GM19455 (cell line): ENCODE measurements at regions not wholly inside any gene's neighbourhood (a gene's known extent, or its start where the extent isn't known, plus 50 kb on each side); places are given as distances from the start of the nearest gene placed in this dataset.

Experiments
- ATAC-seq: cut with Tn5 transposase; IDR thresholded peaks from one replicate; pipeline ENCODE4 v1.9.1; 2021; ENCODE audit not compliant: unreplicated experiment

DNA sequence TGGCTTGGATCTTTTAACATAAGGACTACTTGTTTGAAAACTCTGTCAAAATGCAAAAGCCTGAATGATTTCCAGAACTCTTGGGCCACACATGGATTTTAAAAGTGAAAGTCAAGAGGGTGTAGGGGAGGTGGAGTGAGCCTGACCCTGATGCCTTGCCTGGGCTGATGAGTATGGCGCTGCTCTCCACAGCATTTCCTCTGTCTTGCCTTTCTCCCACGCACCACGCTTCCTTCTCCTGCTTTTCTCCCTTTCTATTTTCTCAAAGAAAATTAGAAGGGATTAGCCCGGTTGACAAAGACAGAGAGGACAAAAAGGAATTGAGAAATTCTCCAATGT, 207.0 kb upstream of the CCDC68 start:
- ATAC-seq = no peak

DNA sequence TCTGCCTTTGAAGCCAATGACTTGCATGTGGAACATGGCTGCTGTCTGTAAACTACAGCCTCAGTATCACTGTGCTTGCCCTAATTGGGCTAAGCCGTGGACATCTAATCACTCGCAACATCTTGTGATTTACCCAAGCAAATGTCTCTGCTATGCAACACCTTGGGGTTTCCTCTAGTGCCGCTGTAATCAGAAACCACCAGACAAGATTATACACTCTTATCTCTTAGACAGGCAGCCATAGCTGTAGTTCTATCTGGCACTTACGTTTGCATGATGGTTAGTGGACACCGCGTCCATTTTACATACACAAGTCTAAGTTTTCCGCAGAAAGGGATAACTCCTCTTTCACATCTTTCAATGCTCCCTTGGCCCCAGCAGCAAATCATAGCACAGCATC, 204.3 kb upstream of the CCDC68 start:
- no peak for ATAC-seq

DNA sequence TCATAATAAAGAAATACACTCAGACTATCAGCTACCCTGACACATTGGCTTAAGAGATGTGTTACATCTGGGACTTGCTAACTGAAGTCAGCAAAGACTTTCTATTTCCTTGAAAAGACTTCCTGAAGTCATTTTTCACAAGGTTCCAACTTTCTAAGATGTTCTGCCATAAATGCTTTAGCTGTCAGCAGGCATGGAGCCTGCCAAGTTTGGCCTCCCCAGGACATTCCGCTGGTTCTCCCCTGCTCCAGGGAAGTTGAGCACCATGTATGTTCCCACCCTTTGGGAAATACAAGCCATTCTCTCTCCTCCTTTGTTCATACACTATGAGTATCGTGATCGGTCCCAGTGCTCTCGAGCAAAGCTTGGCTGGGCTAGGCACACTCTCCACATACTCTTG, 202.7 kb upstream of the CCDC68 start:
- ATAC-seq = no peak

DNA sequence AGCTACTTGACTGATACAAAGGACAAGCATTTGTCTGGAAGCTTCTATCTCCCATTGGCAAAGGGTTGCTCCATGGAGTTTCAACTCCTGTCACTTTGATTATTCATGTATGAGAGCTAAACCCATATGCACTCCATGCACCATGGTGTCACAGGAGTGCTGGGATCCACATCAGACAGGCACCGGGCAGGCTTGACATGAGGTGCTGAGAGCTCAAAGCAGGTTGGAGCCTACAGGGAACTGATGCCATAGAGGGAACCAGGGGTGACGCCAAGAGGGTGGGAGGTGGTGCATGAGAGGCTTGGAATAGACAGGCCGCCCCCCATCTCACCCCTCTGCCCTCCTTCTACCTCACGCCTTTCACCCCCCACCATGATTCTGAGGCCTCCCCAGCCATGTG, 199.8 kb upstream of the CCDC68 start:
- ATAC-seq = no peak

DNA sequence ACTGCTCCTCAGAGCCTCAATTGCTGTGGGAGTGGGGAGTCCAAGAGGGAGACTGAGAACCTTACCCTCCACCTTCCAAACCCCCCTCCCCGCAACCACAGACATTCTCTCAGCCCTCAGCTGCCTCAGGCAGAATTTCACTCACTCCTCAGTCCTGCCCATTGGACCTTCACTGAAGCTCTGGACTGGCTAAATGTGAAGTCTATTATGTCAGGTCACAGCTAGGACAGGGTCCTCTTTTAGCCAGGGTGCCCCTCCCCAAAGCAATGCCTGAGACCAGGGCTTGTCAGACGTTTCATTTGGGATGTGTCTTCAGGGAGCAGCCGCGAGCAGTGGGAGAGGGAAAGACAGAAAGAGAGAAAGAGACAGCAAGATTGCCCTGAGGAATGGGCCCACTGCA, 199.3 kb upstream of the CCDC68 start:
- no peak for ATAC-seq

DNA sequence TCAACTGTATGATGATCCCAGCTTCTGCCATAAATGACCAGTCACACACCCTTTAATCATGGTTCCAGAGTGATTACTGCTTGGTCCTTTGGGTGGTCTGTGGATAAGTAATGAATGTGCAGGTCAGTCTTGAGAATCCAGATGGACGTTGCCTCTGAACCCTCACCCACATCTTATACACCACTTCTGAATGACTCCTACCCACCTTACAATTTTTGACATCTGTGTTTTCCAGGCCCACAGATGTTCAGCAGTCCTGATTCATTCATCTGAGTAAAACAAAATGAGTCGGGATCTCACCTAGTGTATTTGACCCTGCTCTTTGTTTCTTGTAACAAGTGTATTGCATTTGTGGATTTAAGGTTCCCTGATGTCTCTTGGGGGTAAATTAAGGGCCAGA, 194.1 kb upstream of the CCDC68 start:
- ATAC-seq = no peak

DNA sequence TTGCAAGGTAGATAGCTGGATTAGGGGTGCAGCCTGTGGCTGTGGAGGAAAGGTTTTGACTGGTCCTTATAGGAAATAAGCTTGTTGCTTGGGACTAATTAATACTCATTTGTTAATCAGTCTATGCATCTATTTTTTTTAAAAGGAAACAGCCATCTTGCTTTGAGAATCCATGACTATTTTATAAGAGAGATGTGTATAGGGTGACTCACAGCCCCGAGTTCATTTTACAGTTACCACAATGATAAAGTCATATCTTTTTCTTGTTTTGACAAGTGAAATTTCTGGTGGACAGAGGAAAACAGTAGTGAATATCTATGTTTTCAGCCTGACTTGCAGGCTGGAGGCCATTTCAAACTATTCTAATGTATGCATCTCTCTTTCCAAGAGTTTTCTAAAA, 193.5 kb upstream of the CCDC68 start:
- no peak for ATAC-seq

DNA sequence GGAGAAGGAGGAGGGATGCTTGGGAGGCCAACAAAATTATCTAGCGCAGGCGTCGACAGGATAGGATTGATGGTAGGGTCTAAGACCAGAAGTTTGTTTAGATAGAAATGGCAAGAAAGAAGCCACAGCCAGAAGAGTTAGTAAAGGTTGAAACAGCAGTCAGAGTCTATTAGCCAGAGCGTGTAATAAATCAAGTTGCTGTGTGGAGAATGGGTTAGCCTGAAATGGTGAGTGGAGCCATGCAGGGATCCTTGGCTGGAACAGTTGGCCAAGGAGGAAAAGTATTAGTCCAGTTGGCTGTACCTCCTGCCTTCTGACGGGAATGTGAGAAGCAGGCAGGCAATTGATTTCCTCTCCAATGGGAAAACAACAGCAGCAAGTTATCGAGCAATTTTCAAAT, 190.7 kb upstream of the CCDC68 start:
- no peak for ATAC-seq

DNA sequence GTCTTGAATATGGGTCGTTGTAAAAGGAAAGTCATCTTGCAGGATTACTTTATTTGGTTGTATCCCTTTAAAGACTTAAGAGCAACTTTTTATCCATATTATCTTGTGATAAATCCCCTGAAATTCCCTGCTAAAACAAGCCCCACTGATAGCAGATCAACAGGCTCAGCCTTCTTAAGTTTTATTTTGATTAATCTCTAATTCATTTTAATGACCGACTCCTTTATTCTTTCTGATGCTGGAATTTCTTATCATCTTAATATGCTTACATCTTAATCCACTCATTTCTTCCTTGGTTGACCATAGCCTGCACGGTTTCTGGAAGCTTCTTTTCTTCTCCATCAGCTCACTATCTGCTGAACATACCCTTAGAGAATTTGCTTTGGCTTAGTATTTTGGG, 188.5 kb upstream of the CCDC68 start:
- ATAC-seq = no peak

DNA sequence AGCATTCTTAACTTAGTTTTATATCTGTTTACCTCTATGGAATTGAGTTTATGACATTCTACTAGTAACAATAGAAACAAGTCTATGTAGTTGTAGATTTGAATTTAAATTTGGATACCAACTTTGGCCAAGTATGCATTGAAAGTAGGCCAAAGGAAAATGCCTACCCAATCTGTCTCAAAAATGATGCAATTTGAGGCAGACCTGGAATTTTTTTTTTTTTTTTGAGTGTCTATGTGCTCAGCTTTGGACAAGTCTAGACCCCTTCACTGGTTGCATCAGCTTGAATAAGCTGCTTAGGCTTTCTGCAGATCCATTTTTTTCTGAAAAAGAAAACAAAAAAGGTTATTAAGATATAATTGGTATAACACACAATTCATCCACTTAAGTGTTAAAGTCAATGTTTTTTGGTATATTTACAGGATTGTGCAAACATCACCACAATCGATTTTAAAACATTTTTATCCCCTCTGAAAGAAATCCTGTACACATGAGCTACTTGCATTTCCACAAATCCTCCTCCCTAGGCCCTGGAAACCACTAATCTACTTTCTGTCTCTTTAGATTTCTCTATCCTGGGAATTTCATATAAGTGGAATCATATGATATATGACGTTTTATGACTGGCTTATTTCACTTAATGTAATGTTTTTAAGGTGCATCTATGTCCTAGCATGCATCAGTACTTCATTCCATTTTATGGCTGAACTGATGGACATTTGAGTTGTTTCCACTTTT, 185.1 kb upstream of the CCDC68 start:
- no peak for ATAC-seq

DNA sequence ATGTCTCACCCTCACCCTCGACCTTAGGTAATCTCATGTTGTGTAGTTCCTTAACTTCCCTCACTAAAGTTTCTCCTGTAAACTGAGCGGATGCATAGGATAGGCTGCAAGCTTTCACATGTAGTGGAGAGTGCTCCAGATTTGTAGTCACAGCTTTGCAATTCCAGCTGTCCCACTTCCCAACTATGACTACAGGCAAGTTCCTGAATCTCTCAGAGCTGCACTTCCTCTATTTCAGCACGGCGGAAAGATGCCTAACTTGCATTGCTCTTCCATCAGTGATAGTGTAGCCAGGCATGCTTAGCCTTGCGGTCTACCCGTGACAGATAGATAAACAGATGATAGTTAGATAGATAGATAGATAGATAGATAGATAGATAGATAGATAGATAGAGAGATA, 183.1 kb upstream of the CCDC68 start:
- ATAC-seq = no peak

DNA sequence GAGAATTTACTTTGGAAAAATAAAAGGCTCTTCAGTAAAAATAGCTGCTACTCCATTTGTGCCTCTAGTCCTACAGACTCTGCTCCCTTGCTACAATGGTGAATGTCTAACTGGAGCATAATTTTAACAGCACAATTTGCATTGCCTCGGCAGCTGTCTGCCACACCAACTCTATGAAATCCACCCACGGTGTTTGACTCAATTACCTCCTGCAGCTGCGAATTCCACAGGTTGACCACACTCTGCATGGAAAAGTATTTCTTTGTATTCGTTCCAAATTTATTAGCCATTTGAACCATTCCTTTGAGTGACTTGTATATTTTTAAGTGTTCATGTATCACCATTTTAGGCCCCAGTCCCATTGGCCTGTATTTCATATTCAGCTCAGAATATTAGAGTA, 182.1 kb upstream of the CCDC68 start:
- no peak for ATAC-seq

DNA sequence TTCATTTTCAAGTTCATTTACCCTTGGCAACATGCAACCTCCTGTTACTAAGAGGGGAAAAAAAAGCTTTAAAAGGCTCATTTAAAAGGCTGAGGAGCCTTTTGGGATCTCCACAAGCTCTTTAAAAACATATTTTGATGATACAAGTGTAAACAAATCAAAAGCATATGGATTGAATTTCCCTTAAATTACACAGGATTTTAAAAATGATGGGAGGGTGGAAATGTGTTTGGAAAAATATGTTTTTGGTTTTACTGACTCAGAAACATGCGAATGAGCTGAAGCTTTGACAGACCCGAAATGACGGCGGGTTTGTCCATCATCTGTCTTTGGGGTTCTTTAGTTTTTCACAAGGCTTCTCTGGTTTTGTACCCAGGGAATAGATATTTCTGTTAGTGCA, 180.6 kb upstream of the CCDC68 start:
- ATAC-seq = no peak

DNA sequence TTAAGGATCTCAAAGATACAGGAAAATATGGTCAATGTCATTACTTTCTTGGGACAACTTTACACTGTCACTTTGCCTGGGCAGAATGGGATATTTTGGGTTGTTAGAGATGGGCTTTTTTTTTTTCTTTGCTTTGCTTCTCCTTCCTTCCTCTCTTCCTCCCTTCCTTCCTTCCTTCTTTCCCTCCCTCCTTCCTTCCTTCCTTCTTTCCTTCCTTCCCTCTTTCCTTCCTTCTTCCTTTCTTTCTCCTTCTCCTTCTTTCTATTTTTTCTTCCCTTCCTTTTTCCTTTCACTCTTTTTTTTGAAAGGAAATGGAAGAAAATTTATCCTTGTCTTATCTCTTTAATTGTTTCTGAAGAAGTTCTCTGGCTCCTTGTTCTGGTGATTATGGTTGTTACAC, 180.0 kb upstream of the CCDC68 start:
- ATAC-seq = no peak

DNA sequence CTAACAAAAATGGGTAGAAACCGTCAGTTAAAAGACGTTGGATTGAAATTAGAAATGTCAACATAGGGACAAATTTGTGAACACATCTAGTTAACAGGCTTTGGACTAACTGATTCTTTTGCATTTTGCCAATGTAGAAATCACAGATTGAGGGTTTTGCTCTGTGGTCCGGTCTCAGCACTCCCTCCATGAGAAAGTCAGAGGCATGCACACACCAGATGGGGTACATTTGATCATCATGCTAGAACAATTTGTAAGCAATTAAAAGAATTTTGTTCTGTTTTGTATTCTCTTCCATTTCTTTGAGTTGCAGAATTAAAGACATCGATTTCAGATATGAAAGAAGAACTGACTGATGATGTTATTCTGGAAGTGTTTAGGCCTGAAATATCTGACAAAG, 179.1 kb upstream of the CCDC68 start:
- ATAC-seq = no peak

DNA sequence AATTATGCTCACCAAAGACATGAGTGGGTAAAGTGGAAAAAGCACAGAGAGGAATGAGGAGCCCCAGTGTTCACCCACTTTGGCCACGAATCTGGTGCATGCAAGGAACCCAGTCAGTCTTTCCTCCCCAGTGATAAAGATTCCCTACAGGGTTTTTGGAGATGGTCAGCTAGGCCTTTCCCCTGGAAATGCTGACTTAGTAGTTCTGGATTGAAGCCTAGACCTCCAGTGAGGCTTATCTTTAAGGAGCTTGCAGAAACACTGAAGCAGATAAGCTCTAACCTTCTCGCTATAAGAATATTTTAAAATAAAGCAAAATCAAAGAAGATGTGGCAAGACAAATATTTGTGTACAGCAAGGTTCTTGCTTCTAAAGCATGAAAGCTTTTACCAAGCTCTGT, 178.3 kb upstream of the CCDC68 start:
- ATAC-seq = no peak

DNA sequence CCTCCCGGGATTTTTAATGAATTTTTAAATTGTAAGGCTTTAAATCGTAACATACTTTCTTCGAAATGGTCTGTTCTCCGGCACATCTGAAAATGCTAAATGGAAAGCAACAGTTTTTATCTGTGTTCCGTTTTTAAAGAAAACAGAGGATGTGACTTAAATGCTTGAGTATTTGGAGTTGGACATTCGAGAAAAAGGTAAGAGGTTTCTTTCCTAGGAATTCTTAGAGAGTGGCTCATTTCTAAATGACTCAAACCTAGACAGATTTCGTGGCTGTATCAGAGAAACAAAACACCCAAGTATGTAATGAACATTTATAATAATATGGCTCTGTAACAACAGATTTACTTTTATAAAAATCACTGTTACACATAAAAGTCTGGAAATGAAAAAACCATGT, 177.6 kb upstream of the CCDC68 start:
- ATAC-seq = no peak

DNA sequence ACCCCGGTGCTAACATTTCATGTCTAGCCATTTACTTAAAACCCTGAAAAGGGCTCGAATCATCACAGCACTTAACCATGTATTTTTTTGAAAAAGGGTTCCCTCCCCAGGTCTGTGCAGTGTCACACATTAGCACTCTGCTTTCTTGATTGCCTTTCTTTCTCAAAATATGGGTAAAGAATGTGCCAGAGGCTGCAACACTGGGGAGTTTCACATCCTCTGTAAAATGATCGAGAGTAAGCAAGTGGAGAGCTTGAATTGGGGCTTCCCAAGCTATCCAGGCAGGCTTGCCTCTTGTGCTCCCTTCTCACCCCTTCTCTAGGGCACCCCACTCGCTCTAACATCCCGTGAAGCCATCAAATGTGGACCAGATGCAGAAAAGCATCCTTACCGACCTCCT, 177.0 kb upstream of the CCDC68 start:
- ATAC-seq = no peak

DNA sequence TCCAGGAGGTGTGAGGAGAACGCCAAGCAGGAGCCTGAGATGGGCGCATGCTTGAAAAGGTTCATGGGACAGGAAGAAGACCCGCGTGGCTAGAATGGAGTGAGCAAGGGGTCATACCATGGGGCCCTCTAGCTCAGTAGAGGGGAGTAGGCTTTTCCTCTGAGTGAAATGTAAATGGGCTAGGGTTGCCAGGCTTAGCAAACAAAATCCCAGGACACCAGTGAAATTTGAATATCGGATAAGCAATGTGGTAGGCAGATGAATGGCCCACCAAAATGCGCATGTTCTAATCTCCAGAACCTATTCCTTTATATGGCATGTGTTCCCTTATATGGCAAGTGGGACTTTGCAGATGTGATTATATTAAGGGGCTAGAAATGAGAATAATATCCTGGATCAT, 174.1 kb upstream of the CCDC68 start:
- ATAC-seq = no peak

DNA sequence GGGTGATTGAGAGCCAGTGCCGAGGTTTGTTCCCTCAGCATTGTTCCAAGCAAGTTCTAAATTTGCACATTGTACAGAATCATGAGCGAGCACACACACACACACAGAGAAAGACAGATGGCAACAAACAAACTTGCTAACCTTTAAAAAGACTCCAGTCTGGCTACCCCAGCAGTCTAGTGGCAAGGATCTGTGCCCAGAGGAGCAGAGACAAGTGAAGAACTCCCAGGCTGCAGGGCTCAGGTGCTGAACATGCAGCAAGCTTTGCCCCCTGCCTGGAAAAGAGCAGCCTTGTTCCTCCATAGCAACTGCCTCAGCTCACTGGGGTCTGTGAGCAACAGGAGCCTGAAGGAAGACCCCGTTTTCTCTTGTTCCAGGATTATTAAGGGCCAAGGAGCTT, 169.2 kb upstream of the CCDC68 start:
- no peak for ATAC-seq

DNA sequence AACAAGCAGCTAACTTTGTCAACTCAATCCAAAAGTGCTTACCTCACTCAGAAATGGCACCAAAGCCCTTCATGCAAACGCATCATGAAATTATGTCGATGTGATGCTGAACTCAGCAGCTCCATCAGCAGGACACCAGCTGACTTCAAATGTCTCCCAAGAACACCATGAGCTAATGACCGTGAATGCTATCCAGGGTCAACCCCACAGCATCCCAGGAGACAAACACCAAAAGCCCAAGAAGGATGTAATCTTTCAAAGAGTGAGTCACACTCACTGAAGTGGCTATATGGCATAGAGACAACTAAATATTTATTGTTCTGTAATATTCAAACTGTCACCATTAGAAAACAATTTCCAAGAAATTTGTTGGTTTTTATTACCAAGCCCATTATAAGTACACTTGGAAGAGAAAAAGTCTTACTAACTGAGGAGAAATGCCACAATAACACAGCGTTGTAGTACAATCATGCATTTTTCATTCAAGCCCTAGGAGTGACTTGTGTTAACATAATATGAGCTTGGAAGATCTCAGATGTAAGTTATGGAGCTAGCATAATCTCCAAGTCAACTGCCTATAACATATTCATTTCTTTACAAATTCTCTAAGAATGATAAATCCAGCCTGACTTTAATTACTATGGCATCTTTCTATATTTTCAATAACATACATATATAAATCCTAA, 165.0 kb upstream of the CCDC68 start:
- no peak for ATAC-seq

DNA sequence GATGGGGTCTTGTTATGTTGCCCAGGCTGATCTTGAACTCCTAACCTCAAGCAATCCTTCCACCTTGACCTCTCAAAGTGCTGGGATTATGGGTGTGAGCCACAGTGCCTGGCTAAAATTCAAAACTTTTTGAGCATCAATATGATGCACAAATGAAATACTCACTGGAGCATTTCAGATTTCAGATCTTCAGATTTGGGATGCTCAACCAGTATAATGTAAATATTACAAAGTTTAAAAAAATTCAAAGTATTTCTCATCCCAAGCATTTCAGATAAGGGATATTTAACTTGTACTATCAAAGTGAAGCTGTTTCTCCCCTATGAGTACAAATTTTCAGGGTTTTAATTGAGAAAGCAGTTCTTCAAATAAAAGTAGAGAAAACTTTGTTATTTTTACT, 164.1 kb upstream of the CCDC68 start:
- ATAC-seq = no peak
